ENCODE measurements at regions not wholly inside any gene's neighbourhood (a gene's known extent, or its start where the extent isn't known, plus 50 kb on each side); places are given as distances from the start of the nearest gene placed in this dataset.

DNA sequence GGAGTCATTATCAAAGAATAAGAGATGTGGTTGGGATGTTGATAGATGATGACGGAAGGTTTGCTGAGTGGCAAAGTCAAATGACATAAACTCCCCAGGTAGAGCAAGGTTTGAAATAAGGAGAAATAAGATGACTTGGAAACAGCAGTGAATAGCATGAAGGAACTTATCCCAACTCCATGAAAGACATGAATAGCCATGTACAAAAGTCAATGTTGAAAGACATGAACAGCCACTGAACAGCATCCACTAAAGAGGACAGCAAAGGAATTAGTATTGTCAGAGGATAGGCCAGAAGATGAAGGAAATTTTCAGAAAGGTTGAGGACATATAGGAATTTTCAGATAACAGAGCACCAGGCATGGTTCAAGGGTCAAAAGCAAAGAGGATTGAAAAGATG lies 286.0 kb upstream of the FBXL7 start:
- dilution Hi-C loops (cut with MboI; ENCODE audit: extremely low pct_ligation_motif_present, low sequenced_read_pairs), result no loop called here
- BruUV-seq (replicated peaks), result no TSS peak
- H3K4me2 ChIP-seq (ENCODE audit: insufficient read depth, low read length), result no peak overlapping the region
- FAIRE-seq, result no peak
- no peaks in the 10 kb centered on the region for H4K20me1 ChIP-seq (replicated peaks; ENCODE audit: control insufficient read depth, extremely low read depth, insufficient read depth, low read length)
- H3K9me3 ChIP-seq (replicated peaks; ENCODE audit: control insufficient read depth, insufficient read depth, low read length), result no peaks in the 10 kb centered on the region
- no peak overlapping the region for H3K27ac ChIP-seq (ENCODE audit: insufficient read depth, low read depth, low read length)
- H3K9me1 ChIP-seq (replicated peaks; ENCODE audit: control insufficient read depth, extremely low read depth, insufficient read depth, low read length), result no peaks in the 10 kb centered on the region
- H3K4me1 ChIP-seq (ENCODE audit: control insufficient read depth, extremely low read depth, insufficient read depth, low read length), result no peaks in the 10 kb centered on the region
- H3K27me3 ChIP-seq (ENCODE audit: control insufficient read depth in 2 of 2, insufficient read depth in 2 of 2, low read length in 2 of 2), result peaks cover 0 to 4% of the 10 kb centered on the region in 2 experiments
- CTCF ChIA-PET, result no interaction called here
- intact Hi-C loops (cut with micrococcal nuclease), result no loop called here
- H2AFZ ChIP-seq (ENCODE audit: low read depth, low read length), result no peak overlapping the region
- H3K79me2 ChIP-seq (ENCODE audit: control insufficient read depth, insufficient read depth, low read length), result no peaks in the 10 kb centered on the region
- TF ChIP-seq POLR2AphosphoS5 (IDR thresholded peaks at IDR 0.05; ENCODE audit: insufficient read depth, low read depth, low read length), result no peak
- TF ChIP-seq JUN (IDR thresholded peaks at IDR 0.05; ENCODE audit: borderline replicate concordance, insufficient read depth, insufficient read length, low read depth), result no peak
- TF ChIP-seq, protein P1, sequence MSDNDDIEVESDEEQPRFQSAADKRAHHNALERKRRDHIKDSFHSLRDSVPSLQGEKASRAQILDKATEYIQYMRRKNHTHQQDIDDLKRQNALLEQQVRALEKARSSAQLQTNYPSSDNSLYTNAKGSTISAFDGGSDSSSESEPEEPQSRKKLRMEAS (IDR thresholded peaks at IDR 0.05; ENCODE audit: insufficient read depth, insufficient read length), result no peak
- TF ChIP-seq POLR2A (IDR thresholded peaks at IDR 0.05; ENCODE audit: low read depth, low read length), result no peak
- TF ChIP-seq GATA2 (IDR thresholded peaks at IDR 0.05; ENCODE audit: insufficient read depth, insufficient read length, low read depth, low read length), result no peak
- no peak for TF ChIP-seq EZH2 (IDR thresholded peaks at IDR 0.05; ENCODE audit: borderline replicate concordance, low read depth, low read length, severe bottlenecking)
- no peak for TF ChIP-seq MYC (IDR thresholded peaks at IDR 0.05; ENCODE audit: low read depth, low read length)
- TF ChIP-seq, protein P2, sequence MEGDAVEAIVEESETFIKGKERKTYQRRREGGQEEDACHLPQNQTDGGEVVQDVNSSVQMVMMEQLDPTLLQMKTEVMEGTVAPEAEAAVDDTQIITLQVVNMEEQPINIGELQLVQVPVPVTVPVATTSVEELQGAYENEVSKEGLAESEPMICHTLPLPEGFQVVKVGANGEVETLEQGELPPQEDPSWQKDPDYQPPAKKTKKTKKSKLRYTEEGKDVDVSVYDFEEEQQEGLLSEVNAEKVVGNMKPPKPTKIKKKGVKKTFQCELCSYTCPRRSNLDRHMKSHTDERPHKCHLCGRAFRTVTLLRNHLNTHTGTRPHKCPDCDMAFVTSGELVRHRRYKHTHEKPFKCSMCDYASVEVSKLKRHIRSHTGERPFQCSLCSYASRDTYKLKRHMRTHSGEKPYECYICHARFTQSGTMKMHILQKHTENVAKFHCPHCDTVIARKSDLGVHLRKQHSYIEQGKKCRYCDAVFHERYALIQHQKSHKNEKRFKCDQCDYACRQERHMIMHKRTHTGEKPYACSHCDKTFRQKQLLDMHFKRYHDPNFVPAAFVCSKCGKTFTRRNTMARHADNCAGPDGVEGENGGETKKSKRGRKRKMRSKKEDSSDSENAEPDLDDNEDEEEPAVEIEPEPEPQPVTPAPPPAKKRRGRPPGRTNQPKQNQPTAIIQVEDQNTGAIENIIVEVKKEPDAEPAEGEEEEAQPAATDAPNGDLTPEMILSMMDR (IDR thresholded peaks at IDR 0.05; ENCODE audit: extremely low read depth in 1 of 2, insufficient read depth in 1 of 2, low read depth in 1 of 2, low read length in 2 of 2), result no peak
- TF ChIP-seq FOS (IDR thresholded peaks at IDR 0.05; ENCODE audit: borderline replicate concordance, insufficient read depth, low read length), result no peak
- DNase-seq (ENCODE audit: low read depth, low spot score), result no peak
- no peak overlapping the region for H3K9ac ChIP-seq (replicated peaks; ENCODE audit: extremely low read depth, insufficient read depth, low read length)
- no peak overlapping the region for H3K4me3 ChIP-seq (replicated peaks in 1 of 3; ENCODE audit: insufficient read depth in 1 of 3, low read depth in 1 of 3, low read length in 3 of 3)
- no peaks in the 10 kb centered on the region for H3K36me3 ChIP-seq (ENCODE audit: control insufficient read depth in 2 of 2, extremely low read depth in 1 of 2, insufficient read depth in 2 of 2, low read length in 2 of 2)
- POLR2A ChIA-PET, result no interaction called here

All from endothelial cell of umbilical vein (primary cell).